MM.1S (cell line): ENCODE measurements at regions not wholly inside any gene's neighbourhood (a gene's known extent, or its start where the extent isn't known, plus 50 kb on each side); places are given as distances from the start of the nearest gene placed in this dataset.

Source experiments
- DNase-seq: peaks from one replicate; pipeline ENCODE4 v3.0.0-alpha.2; 2015
- H2AFZ ChIP-seq: fragments of 300-600 bp; sonication (generic); 2 replicates; pipeline ENCODE4 v1.6.0; 2016; ENCODE audit warnings: antibody characterized with exemption, low read length
- H3F3A ChIP-seq: fragments of 300-600 bp; sonication (generic); 2 replicates; pipeline ENCODE4 v1.6.1; 2016; ENCODE audit warnings: mild to moderate bottlenecking, antibody characterized with exemption, low read length, moderate library complexity, mixed read lengths; ENCODE audit not compliant: insufficient read depth
- H3K27ac ChIP-seq: fragments of 300-600 bp; sonication (generic); 2 replicates; pipeline ENCODE4 v1.5.1; 2016; ENCODE audit warnings: mild to moderate bottlenecking, low read length
- H3K27me3 ChIP-seq: fragments of 300-600 bp; sonication (generic); replicated peaks from 2 replicates; pipeline ENCODE4 v1.6.0; 2016; ENCODE audit warnings: low read length; ENCODE audit not compliant: insufficient read depth
- H3K36me3 ChIP-seq: fragments of 300-600 bp; sonication (generic); replicated peaks from 2 replicates; pipeline ENCODE4 v1.6.1; 2016; ENCODE audit warnings: mild to moderate bottlenecking, low read length, mixed read lengths; ENCODE audit not compliant: insufficient read depth
- H3K4me1 ChIP-seq: fragments of 300-600 bp; sonication (generic); 2 replicates; pipeline ENCODE4 v1.6.1; 2016; ENCODE audit warnings: low read length, mixed read lengths
- H3K4me2 ChIP-seq: fragments of 300-600 bp; sonication (generic); 2 replicates; pipeline ENCODE4 v1.6.0; 2016; ENCODE audit warnings: low read depth, low read length
- H3K4me3 ChIP-seq: fragments of 300-600 bp; sonication (generic); 2 replicates; pipeline ENCODE4 v1.5.1; 2016; ENCODE audit warnings: low read length, mixed read lengths
- H3K79me2 ChIP-seq: fragments of 300-600 bp; sonication (generic); 2 replicates; pipeline ENCODE4 v1.6.1; 2016; ENCODE audit warnings: mixed run types, low read length, mixed read lengths
- H3K9ac ChIP-seq: fragments of 300-600 bp; sonication (generic); 2 replicates; pipeline ENCODE4 v1.6.1; 2016; ENCODE audit warnings: low read length, mixed read lengths
- H3K9me2 ChIP-seq: fragments of 300-600 bp; sonication (generic); replicated peaks from 2 replicates; pipeline ENCODE4 v1.6.1; 2016; ENCODE audit warnings: mild to moderate bottlenecking, low read length, mixed read lengths; ENCODE audit not compliant: insufficient read depth
- H3K9me3 ChIP-seq: fragments of 300-600 bp; sonication (generic); replicated peaks from 2 replicates; pipeline ENCODE4 v1.6.1; 2016; ENCODE audit warnings: mild to moderate bottlenecking, low read length, mixed read lengths; ENCODE audit not compliant: insufficient read depth
- H4K20me1 ChIP-seq: fragments of 300-600 bp; sonication (generic); 2 replicates; pipeline ENCODE4 v1.6.1; 2016; ENCODE audit warnings: mild to moderate bottlenecking, low read length, moderate library complexity, mixed read lengths; ENCODE audit not compliant: insufficient read depth
- CTCF ChIP-seq: fragments of 300-600 bp; sonication (generic); IDR thresholded peaks from 2 replicates; pipeline ENCODE4 v1.5.1; 2016; ENCODE audit warnings: antibody characterized with exemption, low read length, mixed read lengths
- EZH2 ChIP-seq: fragments of 300-600 bp; sonication (generic); optimal IDR thresholded peaks from 2 replicates; pipeline ENCODE3; 2017; ENCODE audit warnings: low read depth, mild to moderate bottlenecking, antibody characterized with exemption, low read length, mixed read lengths
- EZH2phosphoT487 ChIP-seq: fragments of 300-600 bp; sonication (generic); IDR thresholded peaks from 2 replicates; pipeline ENCODE4 v1.6.1; 2018; ENCODE audit warnings: antibody characterized with exemption, low read length

- Histone ChIP-seq H3K27me3 (no peaks in the 10 kb centered on the region; the same call in 1 of the 2 replicates), H3F3A (no peaks in the 10 kb centered on the region), H2AFZ (no peak overlapping the region), H3K9me2 (no peaks in the 10 kb centered on the region), H3K4me3 (no peak overlapping the region), H3K9me3 (no peaks in the 10 kb centered on the region), H3K4me1 (peaks cover 11% of the 10 kb centered on the region; the same call in 1 of the 2 replicates), H3K9ac (no peak overlapping the region), H3K27ac (no peak overlapping the region), H3K36me3 (no peaks in the 10 kb centered on the region), H3K4me2 (no peak overlapping the region), H4K20me1 (no peaks in the 10 kb centered on the region), H3K79me2 (no peaks in the 10 kb centered on the region)
- DNase-seq: no peak
- TF ChIP-seq CTCF (no peak), EZH2 (no peak), EZH2phosphoT487 (no peak)
These were observed 136.0 kb upstream of the UBE2E2 start for GRCh38 chr3:23067116-23067515.

GRCh38 chr3:23068016-23068728 lies 135.0 kb upstream of the UBE2E2 start:
- Histone ChIP-seq H2AFZ (no peak overlapping the region), H3K36me3 (no peaks in the 10 kb centered on the region), H3K27ac (no peak overlapping the region), H3K27me3 (no peaks in the 10 kb centered on the region; the same call in 1 of the 2 replicates), H3K79me2 (no peaks in the 10 kb centered on the region), H3F3A (no peaks in the 10 kb centered on the region), H3K9ac (no peak overlapping the region), H3K4me3 (no peak overlapping the region), H3K4me2 (no peak overlapping the region), H3K4me1 (peaks cover 18% of the 10 kb centered on the region), H4K20me1 (no peaks in the 10 kb centered on the region), H3K9me3 (no peaks in the 10 kb centered on the region), H3K9me2 (no peaks in the 10 kb centered on the region)
- TF ChIP-seq EZH2phosphoT487 (no peak), CTCF (no peak), EZH2 (no peak)
- DNase-seq: no peak

- no peaks in the 10 kb centered on the region for H4K20me1 ChIP-seq
- H3K9me3 ChIP-seq: no peaks in the 10 kb centered on the region
- TF ChIP-seq EZH2: no peak
- TF ChIP-seq CTCF: no peak
- TF ChIP-seq EZH2phosphoT487: no peak
- no peaks in the 10 kb centered on the region for H3K79me2 ChIP-seq
- no peaks in the 10 kb centered on the region for H3K9me2 ChIP-seq
- H3K27me3 ChIP-seq: no peaks in the 10 kb centered on the region; the same call in 1 of the 2 replicates
- no peak for DNase-seq
- no peak overlapping the region for H2AFZ ChIP-seq
- H3K4me3 ChIP-seq: no peak overlapping the region
- H3K36me3 ChIP-seq: no peaks in the 10 kb centered on the region
- H3K9ac ChIP-seq: no peak overlapping the region
- no peak overlapping the region for H3K27ac ChIP-seq
- H3K4me1 ChIP-seq: peaks cover 18% of the 10 kb centered on the region
- H3F3A ChIP-seq: no peaks in the 10 kb centered on the region
- H3K4me2 ChIP-seq: no peak overlapping the region
These were observed 131.8 kb upstream of the UBE2E2 start for GRCh38 chr3:23071296-23071695.
